HG02938 (cell line): ENCODE measurements at regions not wholly inside any gene's neighbourhood (a gene's known extent, or its start where the extent isn't known, plus 50 kb on each side); places are given as distances from the start of the nearest gene placed in this dataset.
"Not testable (repeated sequence)": the region's sequence is repeated elsewhere in the genome, so short reads cannot be mapped to it uniquely, and the experiment has no call there.

Experiments
- ATAC-seq: cut with Tn5 transposase; IDR thresholded peaks from one replicate; pipeline ENCODE4 v1.9.1; 2021; ENCODE audit warnings: mild to moderate bottlenecking, moderate library complexity; ENCODE audit not compliant: unreplicated experiment

DNA sequence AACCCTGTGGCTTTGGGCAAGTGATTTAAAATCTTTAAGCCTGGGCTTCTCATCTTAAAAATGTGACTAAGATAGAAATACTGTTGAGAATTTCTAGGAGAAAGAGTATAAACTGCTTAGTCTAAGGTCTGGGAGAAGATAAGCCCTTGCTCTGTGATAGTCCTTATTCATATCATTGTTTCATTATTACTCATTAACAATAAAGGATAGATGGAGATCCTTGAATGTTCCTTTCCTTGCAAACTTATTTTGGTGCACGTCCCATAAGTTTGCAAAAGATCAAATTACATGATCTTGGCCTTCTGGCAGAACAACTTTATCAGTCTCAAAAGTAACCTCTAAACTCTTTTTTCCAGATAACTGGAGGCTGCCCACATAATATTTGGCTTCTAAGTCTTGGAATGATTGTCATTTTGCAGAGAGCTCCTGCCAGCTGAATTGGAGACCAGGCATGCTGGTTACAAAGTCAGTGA is 138.3 kb downstream of the FAM124B start:
- no peak for ATAC-seq

DNA sequence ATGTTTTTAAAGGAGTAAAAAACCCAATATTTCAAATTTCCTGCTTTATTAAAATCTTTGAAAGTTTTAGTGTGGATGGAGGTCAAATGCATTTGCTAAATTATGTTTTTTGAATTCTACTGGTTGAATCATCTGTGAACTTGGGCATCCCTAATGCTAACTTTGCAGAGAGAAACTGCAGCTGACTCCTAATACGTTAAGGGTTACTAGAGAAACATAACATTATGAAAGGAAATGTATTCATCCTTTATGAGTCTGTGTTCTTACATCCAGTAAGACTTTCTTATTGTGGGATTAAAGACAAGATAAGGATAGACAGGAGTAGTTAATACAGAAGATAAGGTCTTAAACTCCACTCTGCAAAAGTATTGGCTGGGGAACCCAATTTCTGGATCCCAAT is 140.6 kb downstream of the FAM124B start:
- ATAC-seq, result no peak

DNA sequence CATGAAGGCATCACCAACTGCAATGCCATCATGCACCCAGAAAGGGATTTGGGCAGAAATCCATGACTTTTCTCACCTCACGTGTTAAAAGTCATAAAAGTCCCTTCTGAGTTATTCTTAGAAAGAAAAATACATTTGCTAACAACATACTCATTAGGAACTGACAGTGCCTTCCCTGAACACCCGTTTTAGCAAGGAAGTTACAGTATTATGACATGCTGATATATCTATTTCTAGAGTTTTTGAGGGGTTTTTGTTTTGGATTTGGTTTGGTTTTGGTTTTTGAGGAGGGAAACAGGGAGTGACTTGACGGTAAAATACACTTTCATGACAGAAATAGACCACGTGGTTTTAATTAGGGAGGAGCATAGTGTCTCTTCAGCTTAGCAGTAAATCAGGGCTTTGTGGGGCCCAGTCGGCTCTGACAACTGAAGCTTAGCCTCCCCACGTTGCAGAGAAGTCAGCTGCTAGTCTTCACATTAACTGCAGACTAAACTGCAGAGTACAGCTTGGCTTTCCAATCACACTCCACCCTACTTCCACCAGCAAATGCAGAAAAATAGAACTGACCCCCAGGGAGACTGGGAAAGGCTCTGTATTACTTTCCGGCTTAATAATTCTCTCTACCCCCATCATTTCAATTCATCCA is 141.4 kb downstream of the FAM124B start:
- ATAC-seq, result no peak

DNA sequence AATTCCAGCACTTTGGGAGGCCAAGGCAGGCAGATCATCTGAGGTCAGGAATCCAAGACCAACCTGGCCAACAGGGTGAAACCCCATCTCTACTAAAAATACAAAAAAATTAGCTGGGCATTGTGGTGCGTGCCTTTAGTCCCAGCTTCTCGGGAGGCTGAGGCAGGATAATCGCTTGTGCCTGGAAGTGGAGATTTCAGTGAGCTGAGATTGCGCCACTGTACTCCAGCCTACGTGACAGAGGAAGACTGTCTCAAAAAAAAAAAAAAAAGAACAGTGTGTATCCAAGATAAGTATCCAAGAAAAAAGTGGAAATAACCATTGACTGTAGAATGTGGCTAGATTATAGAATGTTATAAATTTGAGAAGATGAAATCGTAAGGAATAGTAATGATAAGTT is 142.1 kb downstream of the FAM124B start:
- no peak for ATAC-seq

DNA sequence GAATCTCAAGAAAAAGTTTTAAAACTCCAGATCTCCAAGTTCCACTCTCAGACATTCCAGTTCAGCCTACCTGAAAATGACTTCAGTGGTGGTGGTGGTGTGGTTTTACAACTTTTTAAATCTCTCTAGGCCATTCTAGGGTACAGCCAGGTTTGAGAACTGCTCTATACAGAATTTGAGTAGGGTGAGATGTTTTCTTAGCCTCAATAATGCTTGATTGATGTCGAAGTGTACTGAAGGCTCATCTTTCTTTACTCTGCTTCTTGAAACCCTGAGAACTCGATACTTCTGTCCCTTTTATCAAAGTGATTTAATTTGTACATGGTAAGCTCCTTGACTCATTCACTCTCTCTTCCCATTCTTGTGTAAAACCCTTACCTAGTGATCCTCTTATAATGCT is 143.8 kb downstream of the FAM124B start:
- ATAC-seq, result no peak

DNA sequence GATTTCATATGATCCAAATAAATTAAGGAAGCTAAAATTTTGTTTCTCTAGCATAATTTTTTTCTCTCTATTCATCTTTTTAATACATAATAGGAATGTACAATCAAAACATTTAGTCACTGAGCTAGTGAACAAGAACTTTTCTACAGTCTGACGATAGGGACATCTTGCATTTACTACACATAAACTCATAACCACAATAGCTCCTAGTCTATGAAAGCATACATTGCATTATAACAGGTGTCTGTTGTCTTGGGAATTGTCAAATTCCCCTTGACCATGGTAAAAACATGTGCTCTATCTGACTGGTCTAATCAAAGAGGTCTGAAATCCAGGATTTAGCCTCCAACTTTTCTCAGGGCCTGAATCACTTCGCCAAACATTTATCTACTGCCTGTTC is 144.8 kb downstream of the FAM124B start:
- no peak for ATAC-seq

DNA sequence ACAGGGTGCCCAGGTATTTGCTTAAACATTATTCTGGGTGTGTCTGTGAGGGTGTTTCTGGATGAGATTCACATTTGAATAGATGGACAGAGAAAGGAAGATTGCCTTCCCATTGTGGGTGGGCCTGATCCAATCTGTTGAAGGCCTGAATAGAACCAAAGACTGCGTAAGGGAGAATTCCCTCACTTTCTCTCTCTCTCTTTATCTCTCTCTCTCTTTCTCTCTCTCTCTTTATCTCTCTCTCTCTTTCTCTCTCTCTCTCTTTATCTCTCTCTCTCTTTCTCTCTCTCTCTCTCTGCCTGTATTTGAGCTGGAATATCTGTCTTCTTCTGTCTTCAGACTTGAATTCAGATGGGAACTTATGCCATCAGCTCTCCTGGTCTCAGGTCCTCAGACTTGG is 148.4 kb downstream of the FAM124B start:
- no peak for ATAC-seq

DNA sequence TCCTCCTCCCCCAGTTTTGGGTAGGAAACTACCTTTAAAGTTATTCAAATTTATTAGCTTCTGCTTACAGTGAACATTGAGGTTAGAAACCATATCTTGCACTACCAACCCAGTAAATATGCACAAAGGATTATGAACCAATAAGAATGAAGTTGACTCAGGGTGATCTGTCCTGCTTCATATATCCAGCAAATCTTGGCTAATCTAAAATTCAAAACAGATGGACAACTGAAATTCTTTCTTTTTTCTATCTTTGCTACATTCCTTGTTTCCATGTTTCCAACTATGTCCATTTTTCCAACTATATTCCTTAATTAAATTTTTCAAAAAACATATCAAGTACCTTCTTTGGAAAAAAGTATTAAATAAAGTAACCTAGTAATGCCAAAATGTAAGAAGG is 149.3 kb downstream of the FAM124B start:
- ATAC-seq, result no peak

DNA sequence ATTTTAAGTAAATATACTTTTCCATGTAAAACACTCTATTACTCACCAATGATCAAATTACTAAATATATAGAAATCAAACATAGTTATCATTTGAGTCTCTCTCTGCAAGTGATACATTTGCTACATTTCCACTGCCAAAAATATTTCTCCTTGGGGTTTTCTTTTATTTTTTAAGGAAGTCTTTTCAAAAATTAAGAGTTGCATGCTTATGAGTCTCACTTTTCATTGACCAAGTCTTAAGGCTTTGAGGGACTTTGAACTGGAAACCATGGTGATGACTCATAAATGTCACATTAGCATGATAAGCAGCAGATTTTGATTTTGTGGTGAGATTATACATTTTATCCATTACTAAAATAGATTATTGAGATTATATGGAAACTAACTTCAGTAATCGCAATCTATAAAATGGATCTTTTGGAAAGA is 152.9 kb downstream of the FAM124B start:
- no peak for ATAC-seq

DNA sequence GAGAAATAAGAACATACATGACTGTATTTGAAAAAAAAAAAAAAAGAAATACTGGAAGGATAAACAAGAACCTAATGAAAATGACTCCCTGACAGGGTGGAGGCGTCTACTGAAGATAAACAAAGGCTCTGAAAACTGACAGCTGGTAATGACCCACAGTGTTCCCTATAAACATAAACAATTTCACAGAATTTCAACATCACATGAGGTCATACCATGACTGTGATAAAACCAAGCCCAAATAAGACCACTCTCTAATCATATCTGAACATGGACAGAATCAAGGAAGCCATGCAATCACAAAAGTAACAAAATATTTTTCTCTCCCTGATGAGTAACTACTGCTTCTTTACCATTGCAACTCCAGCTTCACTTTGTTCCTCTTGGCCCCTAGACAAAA is 159.3 kb downstream of the FAM124B start:
- ATAC-seq, result no peak

DNA sequence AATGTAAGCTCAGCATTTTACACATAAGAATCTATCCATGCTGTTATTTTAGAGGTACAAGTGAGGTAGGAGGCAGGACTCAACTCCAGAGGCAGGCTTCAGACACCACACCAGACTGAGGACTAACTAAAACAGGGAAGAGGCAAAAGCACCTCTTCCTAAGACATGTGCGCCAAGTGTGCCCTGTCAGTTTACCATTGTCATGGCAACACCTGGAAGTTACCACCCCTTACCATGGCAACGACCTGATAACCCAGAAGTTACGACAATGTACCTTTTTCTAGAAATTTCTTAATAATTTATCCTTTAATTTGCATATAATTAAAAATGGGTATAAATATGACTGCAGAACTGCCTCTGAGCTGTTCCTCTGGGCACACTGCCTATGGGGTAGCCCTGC is 160.1 kb downstream of the FAM124B start:
- no peak for ATAC-seq

DNA sequence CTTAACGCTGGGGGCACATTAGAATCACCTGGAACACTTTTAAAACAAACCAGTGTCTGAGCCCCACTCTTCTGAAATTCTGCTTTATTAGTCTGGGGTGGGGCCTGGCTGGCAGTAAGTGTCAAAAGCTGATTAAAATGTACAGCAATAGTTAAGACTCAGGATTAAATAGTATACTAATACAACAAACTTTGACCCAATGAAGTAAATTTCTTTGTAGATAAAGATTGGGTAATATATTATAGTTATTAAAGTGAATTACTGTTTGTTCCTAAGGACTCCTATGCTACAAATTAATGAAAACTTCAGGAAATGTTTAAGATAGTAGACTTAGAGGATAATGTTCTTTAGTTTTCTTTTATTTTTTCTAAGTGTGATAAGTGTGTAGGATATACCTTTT is 160.9 kb downstream of the FAM124B start:
- ATAC-seq, result no peak

DNA sequence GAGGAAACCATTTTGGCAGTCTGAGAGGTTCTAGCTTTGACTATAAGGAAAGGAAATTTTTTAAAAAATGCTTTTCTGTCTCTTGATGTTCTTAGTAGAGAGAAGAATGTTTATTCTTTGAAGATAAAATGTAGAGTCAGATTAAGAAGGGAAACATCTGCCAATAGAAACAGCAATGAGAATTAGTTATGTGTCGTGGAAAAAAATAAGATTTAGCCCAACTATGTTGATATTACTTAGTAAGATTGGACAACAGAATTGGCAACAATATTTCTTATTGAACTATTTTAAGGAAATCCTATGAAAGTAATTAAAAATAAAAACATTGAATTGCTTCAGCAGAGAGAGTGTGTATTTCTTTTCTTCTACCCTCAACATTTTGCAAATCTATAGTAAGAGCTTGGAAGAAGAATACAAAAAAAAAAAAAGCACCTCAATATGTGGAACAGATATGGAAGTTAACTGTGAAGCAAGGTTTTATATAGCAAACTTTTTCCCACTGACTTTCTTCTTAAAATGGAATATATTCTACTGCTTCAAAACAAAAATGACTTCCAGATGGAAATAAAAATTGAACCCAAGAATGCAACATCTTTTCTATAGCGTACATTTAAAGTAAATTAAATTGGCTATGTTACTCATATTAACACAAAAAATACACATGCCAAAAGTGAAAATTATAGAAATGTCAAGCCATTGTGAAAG is 177.9 kb downstream of the FAM124B start:
- no peak for ATAC-seq

DNA sequence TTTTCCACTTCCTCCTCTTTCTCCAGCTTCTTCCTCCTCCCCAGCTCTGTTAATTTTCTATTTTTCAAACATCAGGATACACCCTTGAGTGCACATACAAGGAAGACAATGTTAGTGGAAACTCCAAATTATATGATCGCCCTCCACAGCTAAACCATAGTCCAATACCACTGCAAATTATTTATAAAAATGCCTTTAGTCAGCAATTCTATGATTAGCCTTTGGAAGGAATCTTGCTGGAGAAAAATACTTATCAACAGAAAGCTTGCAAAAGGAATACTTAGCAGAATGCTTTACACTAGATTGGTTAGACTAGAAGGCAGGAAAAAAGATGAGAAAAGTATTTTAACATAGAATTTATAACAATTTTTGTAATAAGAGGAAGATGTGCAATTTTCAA is 178.9 kb downstream of the FAM124B start:
- no peak for ATAC-seq

DNA sequence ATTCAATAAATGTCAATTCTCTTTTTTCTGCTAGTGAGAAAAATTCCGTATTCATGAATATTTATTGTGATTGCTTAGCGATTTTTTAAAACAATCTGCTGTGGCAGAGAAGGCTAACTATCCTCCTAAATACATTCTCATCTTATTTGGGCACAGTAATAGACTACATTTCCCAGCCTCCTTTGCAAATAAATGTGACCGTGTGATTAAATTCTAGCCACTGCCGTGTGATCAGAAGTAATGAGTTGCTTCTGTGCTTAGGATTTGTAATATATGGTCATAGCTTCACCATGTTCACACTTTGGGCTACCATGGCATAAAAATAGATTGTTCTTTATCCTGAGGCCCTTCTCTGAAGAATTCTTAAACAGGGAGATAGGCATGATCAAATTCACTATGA is 179.6 kb downstream of the FAM124B start:
- ATAC-seq, result no peak

DNA sequence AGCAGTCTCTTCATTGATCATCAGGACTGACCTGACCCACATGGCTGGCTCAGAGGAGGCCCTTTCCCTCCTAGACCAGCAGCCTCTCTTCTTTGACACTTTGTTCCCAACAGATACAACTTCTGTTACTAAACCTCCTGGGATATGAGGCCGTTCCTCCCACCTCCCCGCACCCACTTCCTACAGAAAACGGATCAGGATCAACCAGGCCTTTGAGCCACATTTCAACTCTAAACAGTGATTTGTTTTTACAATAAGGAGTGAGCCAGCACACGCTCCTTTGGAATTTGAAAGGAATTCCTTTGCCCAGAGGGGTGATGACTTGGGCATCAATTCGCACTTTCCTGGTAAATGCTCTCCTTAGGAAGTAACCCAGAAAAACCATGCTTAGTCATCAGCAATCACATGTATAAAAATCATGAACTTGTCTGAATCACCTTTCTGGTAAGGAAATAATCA is 180.4 kb downstream of the FAM124B start:
- ATAC-seq, result no peak

DNA sequence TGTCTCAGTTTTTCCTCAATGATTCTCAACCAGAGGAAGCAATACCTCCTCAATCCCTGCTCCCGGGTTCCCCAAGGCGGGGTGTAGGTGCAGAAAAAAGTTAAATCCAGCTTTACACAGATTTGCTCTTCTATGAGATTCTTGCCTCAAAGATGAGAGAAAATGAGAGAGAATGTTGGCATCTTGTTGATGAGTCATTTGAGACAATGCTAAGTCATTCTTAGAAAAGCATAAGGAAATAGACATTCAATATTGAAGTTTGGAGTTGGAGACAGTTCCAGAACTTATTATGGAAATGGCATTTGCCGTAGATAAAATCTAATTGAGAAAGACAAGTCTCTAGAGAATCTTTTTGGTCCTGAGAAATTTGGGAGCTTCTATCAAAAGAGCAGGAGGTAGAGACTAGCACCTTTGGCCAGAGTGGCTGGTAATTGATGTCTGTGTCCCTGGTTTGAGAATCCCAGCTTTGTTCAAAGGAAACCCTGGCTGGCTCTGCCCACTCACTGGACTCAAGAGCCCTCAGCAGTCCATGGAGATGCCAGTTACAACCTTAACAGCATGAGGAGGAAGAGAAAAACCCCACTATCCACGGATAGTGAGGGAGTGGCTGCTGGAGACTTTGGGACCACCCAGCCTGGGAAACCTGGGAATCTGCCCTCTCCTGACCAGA is 181.2 kb downstream of the FAM124B start:
- ATAC-seq, result no peak

DNA sequence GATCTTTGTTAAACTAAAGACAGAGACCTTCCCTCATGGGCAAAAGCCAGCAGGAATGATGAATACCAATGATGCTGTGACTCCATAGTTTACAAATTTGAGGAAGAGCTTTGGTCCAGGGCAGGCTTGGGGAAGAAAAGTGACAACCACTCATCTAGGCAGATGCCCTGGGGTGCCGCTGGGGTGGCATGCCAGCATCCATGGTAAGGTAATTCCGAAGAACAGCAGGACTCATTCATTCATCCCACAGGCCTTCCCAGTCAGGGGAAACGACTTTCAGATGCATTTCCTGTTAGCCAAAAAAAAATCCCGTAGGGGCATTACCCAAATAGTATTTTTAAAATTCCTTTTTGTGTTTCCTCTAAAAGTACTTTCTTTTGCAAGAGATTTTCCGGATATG is 180.7 kb upstream of the SERPINE2 start:
- no peak for ATAC-seq

DNA sequence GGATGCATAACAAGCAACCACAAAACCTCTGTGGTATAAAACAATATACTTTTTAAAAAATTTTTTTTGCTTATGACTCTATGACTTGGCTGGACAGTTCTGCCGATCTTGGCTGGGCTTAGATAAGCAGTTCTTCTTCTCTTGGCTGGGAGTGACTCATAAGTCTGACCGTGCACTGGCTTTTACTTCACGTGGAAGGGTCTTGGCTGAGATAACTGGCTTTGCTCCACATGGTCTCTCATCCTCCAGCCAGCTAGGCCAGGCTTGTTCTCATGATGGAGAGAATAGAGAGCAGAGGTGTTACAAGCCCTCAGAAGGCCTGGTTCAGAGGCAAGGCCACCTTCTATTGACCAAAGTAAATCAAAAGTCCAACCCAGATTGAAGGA is 178.9 kb upstream of the SERPINE2 start:
- ATAC-seq, result no peak

DNA sequence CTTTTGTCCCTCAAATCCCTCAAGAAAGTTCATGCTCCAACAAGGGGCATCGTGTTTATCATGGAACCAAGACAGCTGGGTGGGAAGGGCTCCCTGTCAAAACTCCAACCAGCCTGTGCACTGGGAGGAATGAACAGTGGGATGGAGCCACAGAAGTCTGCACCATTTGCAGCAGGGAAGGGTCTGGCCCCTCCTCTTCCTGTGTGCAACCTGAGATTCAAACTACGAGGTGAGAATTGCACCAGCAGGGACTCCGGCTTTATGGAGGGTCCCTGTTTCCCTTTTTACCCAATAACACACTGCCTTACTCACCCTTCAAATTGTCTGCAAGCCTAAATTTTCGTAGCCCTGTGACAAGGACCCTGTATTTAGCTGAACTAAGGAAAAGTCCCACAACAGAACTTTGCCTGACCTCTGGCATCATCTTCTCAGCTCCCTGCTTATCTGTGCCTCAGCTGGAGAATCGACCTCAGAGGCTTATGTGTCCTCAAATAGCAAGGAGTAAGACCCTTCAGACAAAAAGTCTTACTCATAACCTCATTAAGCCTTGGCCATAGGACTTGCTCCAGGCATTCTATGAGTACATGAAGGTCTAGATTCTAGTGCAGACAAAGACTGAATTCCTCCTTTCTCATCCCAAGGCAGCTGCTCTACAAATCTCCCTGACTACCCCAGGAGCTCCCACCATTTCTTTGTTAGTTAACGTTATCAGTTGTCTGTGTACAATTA is 178.3 kb upstream of the SERPINE2 start:
- no peak for ATAC-seq

DNA sequence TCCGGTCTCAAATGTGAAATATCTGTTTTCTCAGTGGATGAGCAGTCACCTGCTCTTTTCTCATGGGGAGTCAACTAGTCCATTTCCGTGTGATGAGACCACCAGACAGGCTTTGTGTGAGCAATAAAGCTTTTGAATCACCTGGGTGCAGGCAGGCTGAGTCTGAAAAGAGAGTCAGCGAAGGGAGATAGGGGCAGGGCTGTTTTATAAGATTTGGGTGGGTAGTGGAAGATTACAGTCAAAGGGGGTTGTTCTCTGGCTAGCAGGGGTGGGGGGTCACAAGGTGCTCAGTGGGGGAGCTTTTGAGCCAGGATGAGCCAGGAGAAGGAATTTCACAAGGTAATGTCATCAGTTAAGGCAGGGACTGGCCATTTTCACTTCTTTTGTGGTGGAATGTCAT is 176.5 kb upstream of the SERPINE2 start:
- ATAC-seq, result not testable (repeated sequence)
